ENCODE measurements at regions not wholly inside any gene's neighbourhood (a gene's known extent, or its start where the extent isn't known, plus 50 kb on each side); places are given as distances from the start of the nearest gene placed in this dataset.

DNA sequence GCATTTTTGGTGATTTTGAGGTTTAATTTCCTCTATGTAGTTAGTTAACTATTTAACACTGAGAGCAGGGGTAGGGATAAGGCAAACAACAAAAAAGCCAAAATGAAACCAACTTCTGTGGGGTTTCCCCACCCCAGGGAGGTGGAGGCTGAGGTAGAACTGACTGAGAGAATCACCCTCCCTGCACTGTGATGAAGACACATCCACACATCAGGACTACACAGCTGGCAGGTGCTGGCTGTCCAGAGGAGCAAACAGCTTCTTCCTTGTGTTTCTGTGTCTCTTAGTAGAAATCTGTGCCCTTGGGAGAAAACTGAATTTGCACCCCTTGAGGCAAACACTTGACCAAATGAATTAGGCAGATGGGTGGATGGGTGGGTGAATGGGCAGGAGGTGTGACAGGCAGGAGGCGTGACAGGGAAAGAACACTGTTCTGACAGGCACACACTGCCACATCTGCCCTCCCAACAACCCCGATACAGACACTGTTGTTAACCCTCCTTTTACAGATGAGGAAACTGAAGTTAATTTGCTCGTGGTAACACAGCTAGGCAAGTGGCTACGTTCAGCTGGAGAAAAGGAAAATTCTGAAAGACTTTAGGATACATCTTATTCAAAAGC, 62.9 kb upstream of the AMZ2 start:
- DNase-seq (ENCODE audit: low spot score): peak; percentile 46

DNA sequence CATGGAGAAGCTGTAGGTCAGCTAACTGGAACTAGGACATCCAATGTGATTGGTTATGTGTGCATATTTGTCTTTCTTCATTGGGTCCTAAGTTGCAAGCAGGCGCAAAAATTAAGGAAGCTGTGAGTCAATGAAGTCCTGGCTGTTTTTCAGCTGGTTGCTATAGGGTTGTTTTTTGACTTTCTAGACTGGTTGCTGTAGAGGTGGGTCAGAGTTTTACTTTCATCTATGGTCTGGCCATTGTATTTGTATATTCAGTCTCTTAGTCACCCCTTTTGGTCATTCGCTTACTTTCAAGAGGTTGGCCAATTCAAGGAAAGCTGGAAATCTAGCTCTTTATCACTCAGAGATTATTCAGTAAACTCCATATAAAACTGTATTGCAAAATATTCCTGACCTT, 62.0 kb upstream of the AMZ2 start:
- no peak for DNase-seq (ENCODE audit: low spot score)

DNA sequence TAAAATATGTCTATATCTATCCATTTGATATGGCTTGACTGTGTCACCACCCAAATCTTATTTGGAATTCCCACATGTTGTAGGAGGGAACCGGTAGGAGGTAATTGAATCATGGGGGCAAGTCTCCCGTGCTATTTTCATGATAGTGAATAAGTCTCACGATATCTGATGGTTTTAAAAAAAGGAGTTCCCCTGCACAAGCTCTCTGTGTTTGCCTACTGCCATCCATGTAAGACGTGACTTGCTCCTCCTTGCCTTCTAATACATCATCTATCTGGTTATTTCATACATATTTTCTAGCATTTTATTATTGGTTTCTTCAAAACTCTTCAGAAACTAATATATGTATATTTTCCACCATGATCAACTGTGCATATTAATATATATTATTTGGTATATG, 57.3 kb upstream of the AMZ2 start:
- no peak for DNase-seq (ENCODE audit: low spot score)

GRCh38 chr17:68195667-68196393, 52.0 kb upstream of the AMZ2 start:
- DNase-seq (ENCODE audit: low spot score): no peak

- no peak for DNase-seq (ENCODE audit: low spot score)
These were observed 51.3 kb upstream of the AMZ2 start for GRCh38 chr17:68196394-68197090.

- DNase-seq (ENCODE audit: low spot score): peak; percentile 43
These were observed 50.5 kb upstream of the AMZ2 start for GRCh38 chr17:68197091-68197996.

GRCh38 chr17:68197997-68198930, 49.6 kb upstream of the AMZ2 start:
- no peak for DNase-seq (ENCODE audit: low spot score)
